Lung (tissue), 11 donors: ENCODE measurements at regions not wholly inside any gene's neighbourhood (a gene's known extent, or its start where the extent isn't known, plus 50 kb on each side); places are given as distances from the start of the nearest gene placed in this dataset.

Experiments
- ATAC-seq: fragments of 200-7000 bp; cut with Tn5 transposase; one replicate; pipeline ENCODE4 v1.9.1; 2020; ENCODE audit warnings: moderate number of reproducible peaks; ENCODE audit not compliant: insufficient read depth, low FRiP score
- DNase-seq, 3 donors: peaks; one replicate each; pipeline ENCODE4 v3.0.0-alpha.2; 2013 to 2017
- H3K27ac ChIP-seq, 2 donors: one replicate each; pipeline ENCODE4 v1.5.1; 2013; ENCODE audit warnings: mild to moderate bottlenecking in 2 of 2, moderate library complexity in 2 of 2, control low read depth in 1 of 2, inconsistent platforms in 1 of 2, low read depth in 1 of 2, low read length in 1 of 2
- H3K27me3 ChIP-seq, 3 donors: one replicate each; pipeline ENCODE4 v1.5.1; 2013; ENCODE audit warnings: low read length in 2 of 3; ENCODE audit not compliant: control insufficient read depth in 3 of 3, insufficient read depth in 3 of 3
- H3K36me3 ChIP-seq, 4 donors: one replicate each; pipeline ENCODE4 v1.5.1; 2013; ENCODE audit warnings: low read length in 4 of 4, mild to moderate bottlenecking in 1 of 4, moderate library complexity in 1 of 4; ENCODE audit not compliant: control insufficient read depth in 4 of 4, insufficient read depth in 4 of 4
- H3K4me1 ChIP-seq, 5 donors: one replicate each; pipeline ENCODE4 v1.5.1; 2013; ENCODE audit warnings: low read length in 5 of 5, mild to moderate bottlenecking in 2 of 5, moderate library complexity in 1 of 5; ENCODE audit not compliant: control insufficient read depth in 5 of 5, insufficient read depth in 5 of 5
- H3K4me3 ChIP-seq: one replicate; pipeline ENCODE4 v1.5.1; 2013; ENCODE audit warnings: mild to moderate bottlenecking, control low read depth, moderate library complexity
- H3K9ac ChIP-seq, 2 donors: one replicate each; pipeline ENCODE4 v1.5.1; 2013; ENCODE audit warnings: low read length in 2 of 2, control low read depth in 1 of 2; ENCODE audit not compliant: insufficient read depth in 1 of 2
- H3K9me3 ChIP-seq, 4 donors: one replicate each; pipeline ENCODE4 v1.5.1; 2013; ENCODE audit warnings: low read length in 3 of 4, mild to moderate bottlenecking in 1 of 4, moderate library complexity in 1 of 4; ENCODE audit not compliant: control insufficient read depth in 4 of 4, insufficient read depth in 3 of 4
- WGBS, 2 donors: extraction: QIAGEN DNeasy Blood & Tissue Kit; methylation state at CpG; one replicate each; pipeline ENCODE4 v1.1.7; 2013; 5-methylcytosine and 5-hydroxymethylcytosine counted together
- TF ChIP-seq, protein P1 (sequence below): IDR thresholded peaks from 2 replicates; pipeline ENCODE4 v1.5.1; 2012; ENCODE audit warnings: mild to moderate bottlenecking; ENCODE audit errors: control extremely low read depth, extremely low read depth
- donor health status: control.
- donor health status: control.
- donor health status: Bipolar disorder and iron deficiency.
- donor health status: healthy.
- donor health status: DM: yes; HTN: yes; CAD: no.

DNA sequence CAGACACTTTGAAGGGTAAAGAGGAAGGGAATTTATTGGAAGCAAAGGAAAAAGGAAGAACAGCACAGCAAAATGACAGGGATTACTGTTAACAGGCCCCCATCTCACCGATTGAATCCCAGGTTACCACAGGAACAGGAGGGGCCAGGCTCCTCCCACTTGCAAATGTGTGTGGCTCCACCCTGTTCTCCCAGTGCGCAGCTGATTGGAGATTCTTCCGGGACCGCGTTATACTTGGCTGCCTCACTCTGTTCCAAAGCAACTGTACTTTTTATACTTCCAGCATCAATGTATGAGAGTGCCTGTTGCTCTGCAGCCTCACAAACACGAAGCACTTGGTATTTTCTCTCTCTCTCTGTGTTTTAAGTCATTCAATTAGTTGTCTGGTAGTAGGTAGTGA, 273.6 kb upstream of the MDGA2 start:
- WGBS, 2 donors = 79 to 83% methylated on average over 6 of the region's 6 CpGs
- DNase-seq = no peak

DNA sequence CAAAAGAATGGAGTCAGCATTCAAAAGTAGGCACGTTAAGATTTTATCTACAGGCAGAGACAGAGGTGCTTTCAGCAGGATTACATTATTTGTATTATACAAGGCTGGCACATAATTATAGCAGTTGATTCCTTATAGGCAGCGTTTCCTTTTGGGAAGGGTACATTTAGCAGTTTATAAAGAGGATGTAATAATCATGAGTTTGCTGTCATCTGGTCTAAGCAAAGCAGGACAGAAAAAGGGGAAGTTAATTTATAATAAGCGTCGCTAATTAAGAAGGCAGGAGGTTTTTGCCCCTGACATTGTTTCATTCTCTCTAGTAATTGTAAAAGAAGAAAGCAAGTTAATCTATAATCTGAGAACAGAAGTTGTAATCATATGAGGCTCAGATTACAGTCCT, 259.9 kb upstream of the MDGA2 start:
- Histone ChIP-seq H3K27ac (no peak overlapping the region), H3K4me3 (no peak overlapping the region), H3K9me3 (no peaks in the 10 kb centered on the region), H3K36me3 (no peaks in the 10 kb centered on the region), H3K4me1 (no peaks in the 10 kb centered on the region), H3K9ac (no peak overlapping the region), H3K27me3 (no peaks in the 10 kb centered on the region)
- 10 to 22% methylated on average over 4 of the region's 4 CpGs for WGBS, 2 donors
- DNase-seq = no peak
- no peak for ATAC-seq
- TF ChIP-seq, protein P1, sequence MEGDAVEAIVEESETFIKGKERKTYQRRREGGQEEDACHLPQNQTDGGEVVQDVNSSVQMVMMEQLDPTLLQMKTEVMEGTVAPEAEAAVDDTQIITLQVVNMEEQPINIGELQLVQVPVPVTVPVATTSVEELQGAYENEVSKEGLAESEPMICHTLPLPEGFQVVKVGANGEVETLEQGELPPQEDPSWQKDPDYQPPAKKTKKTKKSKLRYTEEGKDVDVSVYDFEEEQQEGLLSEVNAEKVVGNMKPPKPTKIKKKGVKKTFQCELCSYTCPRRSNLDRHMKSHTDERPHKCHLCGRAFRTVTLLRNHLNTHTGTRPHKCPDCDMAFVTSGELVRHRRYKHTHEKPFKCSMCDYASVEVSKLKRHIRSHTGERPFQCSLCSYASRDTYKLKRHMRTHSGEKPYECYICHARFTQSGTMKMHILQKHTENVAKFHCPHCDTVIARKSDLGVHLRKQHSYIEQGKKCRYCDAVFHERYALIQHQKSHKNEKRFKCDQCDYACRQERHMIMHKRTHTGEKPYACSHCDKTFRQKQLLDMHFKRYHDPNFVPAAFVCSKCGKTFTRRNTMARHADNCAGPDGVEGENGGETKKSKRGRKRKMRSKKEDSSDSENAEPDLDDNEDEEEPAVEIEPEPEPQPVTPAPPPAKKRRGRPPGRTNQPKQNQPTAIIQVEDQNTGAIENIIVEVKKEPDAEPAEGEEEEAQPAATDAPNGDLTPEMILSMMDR = no peak

More for the DNA sequence above, 273.6 kb upstream of the MDGA2 start:
- Histone ChIP-seq H3K27me3 (no peaks in the 10 kb centered on the region), H3K4me1 (no peaks in the 10 kb centered on the region), H3K9me3 (peaks cover 0 to 2% (median 0%) of the 10 kb centered on the region in 4 donors), H3K9ac (no peak overlapping the region), H3K4me3 (no peak overlapping the region), H3K27ac (no peak overlapping the region), H3K36me3 (no peaks in the 10 kb centered on the region)
- ATAC-seq = no peak
- TF ChIP-seq, protein P1 = no peak

DNA sequence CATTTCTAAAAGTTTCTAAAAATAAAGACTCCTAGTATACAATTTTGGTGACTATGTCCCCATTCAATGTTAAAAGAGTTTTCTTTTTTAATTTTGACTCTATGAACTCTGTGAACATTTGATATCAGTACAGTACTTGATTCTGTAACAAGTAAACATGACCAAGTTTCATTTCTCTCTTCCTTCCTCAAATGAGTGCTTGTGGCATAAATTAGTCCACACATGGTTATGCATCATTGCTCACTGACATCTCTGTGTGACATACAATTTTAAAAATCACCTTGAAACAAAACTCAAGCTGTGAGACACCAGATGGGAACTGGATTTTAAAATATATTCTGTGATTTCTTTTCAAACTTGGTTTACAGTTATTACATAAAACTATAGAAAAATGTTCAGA, 253.9 kb upstream of the MDGA2 start:
- Histone ChIP-seq H3K27ac (no peak overlapping the region), H3K36me3 (no peaks in the 10 kb centered on the region), H3K27me3 (no peaks in the 10 kb centered on the region), H3K9ac (no peak overlapping the region), H3K4me1 (no peaks in the 10 kb centered on the region), H3K4me3 (no peak overlapping the region), H3K9me3 (peaks cover 0 to 7% (median 0%) of the 10 kb centered on the region in 4 donors)
- DNase-seq (no peak), ATAC-seq (no peak)
- TF ChIP-seq, protein P1 = no peak

DNA sequence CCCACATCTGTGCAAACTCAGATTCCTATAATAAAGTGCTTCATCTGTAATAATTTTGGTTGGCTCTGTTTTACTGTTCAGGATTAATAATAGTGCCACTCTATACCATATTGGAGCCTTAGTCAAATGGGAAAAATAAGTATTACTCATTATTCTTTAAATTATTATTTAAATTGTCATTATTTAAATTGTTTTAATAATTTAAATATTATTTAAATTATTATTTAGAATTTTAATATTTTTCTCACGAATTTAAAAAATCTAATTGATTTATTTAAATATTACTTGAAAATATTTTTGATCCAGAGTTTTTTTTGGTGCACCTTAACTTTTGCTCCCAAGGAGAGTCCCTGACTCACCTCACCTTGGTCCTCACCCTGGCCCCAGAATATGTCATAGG, 245.7 kb upstream of the MDGA2 start:
- Histone ChIP-seq H3K36me3 (no peaks in the 10 kb centered on the region), H3K9me3 (no peaks in the 10 kb centered on the region), H3K27ac (no peak overlapping the region), H3K4me3 (no peak overlapping the region), H3K27me3 (no peaks in the 10 kb centered on the region), H3K9ac (no peak overlapping the region), H3K4me1 (no peaks in the 10 kb centered on the region)
- TF ChIP-seq, protein P1 = no peak
- 0 to 2% methylated on average over 1 of the region's 1 CpG for WGBS, 2 donors
- DNase-seq (no peak), ATAC-seq (no peak)
